ENCODE measurements at regions not wholly inside any gene's neighbourhood (a gene's known extent, or its start where the extent isn't known, plus 50 kb on each side); places are given as distances from the start of the nearest gene placed in this dataset.

- CTCF ChIA-PET = no interaction called here
- DNase-seq (ENCODE audit: low read depth, low spot score) (no peak), ATAC-seq (no peak)
- TF ChIP-seq TCF7L2 (IDR thresholded peaks at IDR 0.05; ENCODE audit: low read depth, low read length) (no peak), SIN3A (IDR thresholded peaks at IDR 0.05; ENCODE audit: borderline replicate concordance, insufficient read depth, low read depth, low read length) (no peak)
- TF ChIP-seq, protein P1, sequence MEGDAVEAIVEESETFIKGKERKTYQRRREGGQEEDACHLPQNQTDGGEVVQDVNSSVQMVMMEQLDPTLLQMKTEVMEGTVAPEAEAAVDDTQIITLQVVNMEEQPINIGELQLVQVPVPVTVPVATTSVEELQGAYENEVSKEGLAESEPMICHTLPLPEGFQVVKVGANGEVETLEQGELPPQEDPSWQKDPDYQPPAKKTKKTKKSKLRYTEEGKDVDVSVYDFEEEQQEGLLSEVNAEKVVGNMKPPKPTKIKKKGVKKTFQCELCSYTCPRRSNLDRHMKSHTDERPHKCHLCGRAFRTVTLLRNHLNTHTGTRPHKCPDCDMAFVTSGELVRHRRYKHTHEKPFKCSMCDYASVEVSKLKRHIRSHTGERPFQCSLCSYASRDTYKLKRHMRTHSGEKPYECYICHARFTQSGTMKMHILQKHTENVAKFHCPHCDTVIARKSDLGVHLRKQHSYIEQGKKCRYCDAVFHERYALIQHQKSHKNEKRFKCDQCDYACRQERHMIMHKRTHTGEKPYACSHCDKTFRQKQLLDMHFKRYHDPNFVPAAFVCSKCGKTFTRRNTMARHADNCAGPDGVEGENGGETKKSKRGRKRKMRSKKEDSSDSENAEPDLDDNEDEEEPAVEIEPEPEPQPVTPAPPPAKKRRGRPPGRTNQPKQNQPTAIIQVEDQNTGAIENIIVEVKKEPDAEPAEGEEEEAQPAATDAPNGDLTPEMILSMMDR (IDR thresholded peaks at IDR 0.05) = no peak
- no peaks in the 10 kb centered on the region for H3K4me1 ChIP-seq (ENCODE audit: control insufficient read depth, insufficient read depth, low read length)
- H3K27ac ChIP-seq (ENCODE audit: low read length) = no peak overlapping the region
- no TSS peak for BruUV-seq (replicated peaks)
- no peaks in the 10 kb centered on the region for H3K27me3 ChIP-seq (ENCODE audit: control insufficient read depth, insufficient read depth, low read length)
- intact Hi-C loops (cut with micrococcal nuclease; ENCODE audit: unreplicated experiment) (no loop called here), in situ Hi-C loops (cut with HindIII; ENCODE audit: low pct_unique_long_range_greater_than_20kb, low sequenced_read_pairs) (no loop called here)
- POLR2A ChIA-PET = no interaction called here
- no peak overlapping the region for H3K4me3 ChIP-seq (ENCODE audit: low read depth in 2 of 2, low read length in 2 of 2)
- no peaks in the 10 kb centered on the region for H3K9me3 ChIP-seq (ENCODE audit: control insufficient read depth, insufficient read depth, low read depth, low read length)
- no peaks in the 10 kb centered on the region for H3K36me3 ChIP-seq (ENCODE audit: control insufficient read depth, insufficient read depth, low read length)
Measured at GRCh38 chr4:110271986-110272385, 73.6 kb upstream of the ELOVL6 start.

DNA sequence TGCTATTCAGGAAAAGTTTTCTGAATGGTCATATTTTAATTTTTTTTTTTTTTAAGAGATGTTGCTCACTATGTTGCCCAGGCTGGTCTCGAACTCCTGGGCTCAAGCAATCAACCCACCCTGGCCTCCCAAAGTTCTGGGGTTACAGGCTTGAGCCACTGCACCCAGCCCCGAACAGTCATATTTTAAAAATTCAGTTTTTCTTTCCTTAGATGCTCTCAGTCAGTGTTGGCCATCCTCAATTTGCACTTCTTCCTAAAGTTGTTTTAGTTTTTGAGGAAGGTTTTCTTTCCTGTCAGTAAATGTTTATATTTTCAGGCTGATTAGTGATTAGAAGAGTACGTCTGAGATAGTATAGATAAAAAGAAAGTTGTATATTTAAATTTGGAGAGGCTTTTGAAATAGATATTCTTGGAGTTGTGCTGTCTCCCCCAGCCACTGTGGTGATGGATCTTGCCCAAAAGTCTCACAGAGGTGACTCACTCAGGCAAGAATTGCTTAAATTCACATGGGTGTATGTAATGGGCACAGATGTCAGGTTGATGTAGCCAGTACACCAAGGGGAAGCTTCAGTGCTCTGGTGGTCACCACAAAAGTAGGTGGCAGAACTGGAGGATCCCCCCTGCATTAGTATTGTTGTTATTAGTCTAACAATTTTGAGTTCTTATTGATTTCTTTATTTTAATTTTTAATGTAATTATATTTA is 72.2 kb upstream of the ELOVL6 start:
- no TSS peak for BruUV-seq (replicated peaks)
- no peaks in the 10 kb centered on the region for H3K36me3 ChIP-seq (ENCODE audit: control insufficient read depth, insufficient read depth, low read length)
- no peaks in the 10 kb centered on the region for H3K4me1 ChIP-seq (ENCODE audit: control insufficient read depth, insufficient read depth, low read length)
- no peak overlapping the region for H3K4me3 ChIP-seq (ENCODE audit: low read depth in 2 of 2, low read length in 2 of 2)
- ATAC-seq = no peak
- H3K27me3 ChIP-seq (ENCODE audit: control insufficient read depth, insufficient read depth, low read length) = no peaks in the 10 kb centered on the region
- no peaks in the 10 kb centered on the region for H3K9me3 ChIP-seq (ENCODE audit: control insufficient read depth, insufficient read depth, low read depth, low read length)
- intact Hi-C loops (cut with micrococcal nuclease; ENCODE audit: unreplicated experiment) = no loop called here
- no peak for DNase-seq (ENCODE audit: low read depth, low spot score)
- TF ChIP-seq POLR2AphosphoS5 (IDR thresholded peaks at IDR 0.05; ENCODE audit: low read depth, low read length) = no peak
- TF ChIP-seq TCF7L2 (IDR thresholded peaks at IDR 0.05; ENCODE audit: low read depth, low read length) = no peak
- TF ChIP-seq REST (IDR thresholded peaks at IDR 0.05; ENCODE audit: insufficient read depth in 1 of 2, low read depth in 2 of 2, low read length in 1 of 2) = no peak
- TF ChIP-seq, protein P1 (IDR thresholded peaks at IDR 0.05) = no peak
- TF ChIP-seq SIN3A (IDR thresholded peaks at IDR 0.05; ENCODE audit: borderline replicate concordance, insufficient read depth, low read depth, low read length) = no peak
- no peak overlapping the region for H3K27ac ChIP-seq (ENCODE audit: low read length)
- ChIA-PET POLR2A (no interaction called here), CTCF (no interaction called here)
- in situ Hi-C loops (cut with HindIII; ENCODE audit: low pct_unique_long_range_greater_than_20kb, low sequenced_read_pairs) = no loop called here
